ENCODE measurements at regions not wholly inside any gene's neighbourhood (a gene's known extent, or its start where the extent isn't known, plus 50 kb on each side); places are given as distances from the start of the nearest gene placed in this dataset.

DNA sequence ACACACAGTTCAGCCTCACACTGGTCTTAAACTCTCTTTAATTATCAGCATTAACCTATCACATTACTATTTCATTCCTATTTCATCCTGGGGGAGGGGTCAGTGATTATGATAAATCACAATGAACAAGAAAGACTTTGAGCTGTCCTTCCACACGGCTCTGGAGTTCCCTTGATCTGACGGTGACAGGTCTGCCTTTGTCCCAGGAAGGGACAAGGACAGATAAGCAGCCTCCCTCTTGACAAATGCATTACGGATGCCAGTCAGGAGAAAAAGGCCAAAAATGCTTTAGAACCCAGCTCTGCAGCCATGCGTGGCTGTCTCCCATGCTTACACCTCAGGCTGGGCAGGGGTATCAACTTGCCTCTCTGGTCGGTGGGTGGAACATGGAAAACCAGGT, 281.7 kb downstream of the BCL11A start:
- TF ChIP-seq, protein P1, sequence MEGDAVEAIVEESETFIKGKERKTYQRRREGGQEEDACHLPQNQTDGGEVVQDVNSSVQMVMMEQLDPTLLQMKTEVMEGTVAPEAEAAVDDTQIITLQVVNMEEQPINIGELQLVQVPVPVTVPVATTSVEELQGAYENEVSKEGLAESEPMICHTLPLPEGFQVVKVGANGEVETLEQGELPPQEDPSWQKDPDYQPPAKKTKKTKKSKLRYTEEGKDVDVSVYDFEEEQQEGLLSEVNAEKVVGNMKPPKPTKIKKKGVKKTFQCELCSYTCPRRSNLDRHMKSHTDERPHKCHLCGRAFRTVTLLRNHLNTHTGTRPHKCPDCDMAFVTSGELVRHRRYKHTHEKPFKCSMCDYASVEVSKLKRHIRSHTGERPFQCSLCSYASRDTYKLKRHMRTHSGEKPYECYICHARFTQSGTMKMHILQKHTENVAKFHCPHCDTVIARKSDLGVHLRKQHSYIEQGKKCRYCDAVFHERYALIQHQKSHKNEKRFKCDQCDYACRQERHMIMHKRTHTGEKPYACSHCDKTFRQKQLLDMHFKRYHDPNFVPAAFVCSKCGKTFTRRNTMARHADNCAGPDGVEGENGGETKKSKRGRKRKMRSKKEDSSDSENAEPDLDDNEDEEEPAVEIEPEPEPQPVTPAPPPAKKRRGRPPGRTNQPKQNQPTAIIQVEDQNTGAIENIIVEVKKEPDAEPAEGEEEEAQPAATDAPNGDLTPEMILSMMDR (IDR thresholded peaks at IDR 0.05; ENCODE audit: insufficient read depth, low read length, poor library complexity, severe bottlenecking): no peak
- TF ChIP-seq EZH2phosphoT487 (conservative IDR thresholded peaks at IDR 0.05; ENCODE audit: low read length): no peak
